ENCODE measurements at regions not wholly inside any gene's neighbourhood (a gene's known extent, or its start where the extent isn't known, plus 50 kb on each side); places are given as distances from the start of the nearest gene placed in this dataset.

DNA sequence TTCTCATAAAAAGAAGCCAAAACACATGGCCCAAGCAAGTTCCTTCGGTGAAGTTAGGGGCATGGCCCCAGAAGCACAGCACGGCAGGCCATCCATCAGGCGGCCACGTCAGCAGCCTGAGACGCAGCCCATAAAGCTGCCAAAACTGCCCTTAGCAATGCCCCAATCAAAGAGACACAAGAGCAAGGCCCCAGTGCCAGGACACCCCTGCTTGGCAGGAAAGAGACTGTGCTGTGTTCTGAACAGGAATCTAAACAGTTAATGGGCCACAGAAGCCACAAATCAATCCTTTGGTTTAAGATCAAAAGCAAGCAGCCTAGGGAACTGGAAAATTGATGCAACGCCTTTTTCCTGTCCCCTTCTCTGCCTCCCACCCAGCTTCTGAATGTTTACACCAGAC lies 497.0 kb upstream of the USP24 start:
- Histone ChIP-seq H3K9me3 (replicated peaks in 1 of 2; ENCODE audit: control insufficient read depth in 1 of 2, insufficient read depth in 1 of 2, low read length in 2 of 2) (no peaks in the 10 kb centered on the region), H3K36me3 (replicated peaks in 1 of 2; ENCODE audit: control insufficient read depth in 1 of 2, insufficient read depth in 2 of 2, low read length in 2 of 2) (no peaks in the 10 kb centered on the region), H3K79me2 (ENCODE audit: insufficient read depth, low read length) (no peaks in the 10 kb centered on the region), H3K27me3 (ENCODE audit: control insufficient read depth in 2 of 2, insufficient read depth in 2 of 2, low read length in 2 of 2) (no peaks in the 10 kb centered on the region), H3K9ac (ENCODE audit: insufficient read depth, low read length, poor library complexity, severe bottlenecking) (no peak overlapping the region), H3K27ac (ENCODE audit: low read depth in 1 of 2, low read length in 2 of 2) (no peak overlapping the region), H3K4me2 (replicated peaks; ENCODE audit: extremely low read depth, low read length, poor library complexity, severe bottlenecking) (no peak overlapping the region), H3K4me1 (ENCODE audit: control insufficient read depth in 1 of 2, insufficient read depth in 2 of 2, low read length in 2 of 2) (no peaks in the 10 kb centered on the region), H4K20me1 (ENCODE audit: insufficient read depth, low read length) (no peaks in the 10 kb centered on the region), H3K4me3 (replicated peaks in 1 of 3; ENCODE audit: low read depth in 2 of 3, low read length in 3 of 3) (no peak overlapping the region), H2AFZ (ENCODE audit: insufficient read depth, low read depth, low read length, poor library complexity, severe bottlenecking) (no peak overlapping the region)
- intact Hi-C loops (cut with micrococcal nuclease): no loop called here
- no peaks in the 10 kb centered on the region for H3K36me3 Mint-ChIP-seq
- no peak overlapping the region for H3K27ac Mint-ChIP-seq
- no peaks in the 10 kb centered on the region for H3K4me1 Mint-ChIP-seq
- no peak for TF ChIP-seq CTCF (IDR thresholded peaks at IDR 0.05)
- DNase-seq: no peak
- H3K9me3 Mint-ChIP-seq: peaks cover 0 to 3% (median 0%) of the 10 kb centered on the region in 7 donors
- no peak overlapping the region for H3K4me3 Mint-ChIP-seq
- H3K27me3 Mint-ChIP-seq (ENCODE audit: low read depth in 3 of 3): peaks cover 3 to 4% (median 4%) of the 10 kb centered on the region in 3 donors
- WGBS (ENCODE audit: insufficient coverage): 90% methylated on average over 5 of the region's 6 CpGs

- Histone ChIP-seq H3K27me3 (ENCODE audit: control insufficient read depth in 2 of 2, insufficient read depth in 2 of 2, low read length in 2 of 2) (no peaks in the 10 kb centered on the region), H3K27ac (ENCODE audit: low read depth in 1 of 2, low read length in 2 of 2) (no peak overlapping the region), H3K36me3 (replicated peaks in 1 of 2; ENCODE audit: control insufficient read depth in 1 of 2, insufficient read depth in 2 of 2, low read length in 2 of 2) (no peaks in the 10 kb centered on the region), H4K20me1 (ENCODE audit: insufficient read depth, low read length) (no peaks in the 10 kb centered on the region), H2AFZ (ENCODE audit: insufficient read depth, low read depth, low read length, poor library complexity, severe bottlenecking) (no peak overlapping the region), H3K9ac (ENCODE audit: insufficient read depth, low read length, poor library complexity, severe bottlenecking) (no peak overlapping the region), H3K4me1 (ENCODE audit: control insufficient read depth in 1 of 2, insufficient read depth in 2 of 2, low read length in 2 of 2) (no peaks in the 10 kb centered on the region), H3K4me2 (replicated peaks; ENCODE audit: extremely low read depth, low read length, poor library complexity, severe bottlenecking) (no peak overlapping the region), H3K79me2 (ENCODE audit: insufficient read depth, low read length) (no peaks in the 10 kb centered on the region), H3K4me3 (replicated peaks in 1 of 3; ENCODE audit: low read depth in 2 of 3, low read length in 3 of 3) (no peak overlapping the region), H3K9me3 (replicated peaks in 1 of 2; ENCODE audit: control insufficient read depth in 1 of 2, insufficient read depth in 1 of 2, low read length in 2 of 2) (no peaks in the 10 kb centered on the region)
- no CpG with 5 or more reads among the region's 3 CpGs for WGBS (ENCODE audit: insufficient coverage)
- H3K27me3 Mint-ChIP-seq (ENCODE audit: low read depth in 3 of 3): peaks cover 3 to 5% (median 5%) of the 10 kb centered on the region in 3 donors
- no peaks in the 10 kb centered on the region for H3K4me1 Mint-ChIP-seq
- H3K9me3 Mint-ChIP-seq: peaks cover 0 to 3% (median 0%) of the 10 kb centered on the region in 7 donors
- no peak for TF ChIP-seq CTCF (IDR thresholded peaks at IDR 0.05)
- intact Hi-C loops (cut with micrococcal nuclease): no loop called here
- H3K36me3 Mint-ChIP-seq: no peaks in the 10 kb centered on the region
- H3K27ac Mint-ChIP-seq: no peak overlapping the region
- no peak for DNase-seq
- H3K4me3 Mint-ChIP-seq: no peak overlapping the region
Observed at GRCh38 chr1:55708781-55709180, 493.6 kb upstream of the USP24 start.

Data from CD14-positive monocyte (primary cell).